GM18858 (cell line): ENCODE measurements at regions not wholly inside any gene's neighbourhood (a gene's known extent, or its start where the extent isn't known, plus 50 kb on each side); places are given as distances from the start of the nearest gene placed in this dataset.
"Not testable (repeated sequence)": the region's sequence is repeated elsewhere in the genome, so short reads cannot be mapped to it uniquely, and the experiment has no call there.

Experiments
- ATAC-seq: cut with Tn5 transposase; IDR thresholded peaks from one replicate; pipeline ENCODE4 v1.9.1; 2021; ENCODE audit not compliant: unreplicated experiment

GRCh38 chr18:34461266-34461665, 236.6 kb upstream of the NOL4 start:
- no peak for ATAC-seq

GRCh38 chr18:34467058-34467457, 242.3 kb upstream of the NOL4 start:
- peak; percentile 84 for ATAC-seq

GRCh38 chr18:34480162-34480700, 229.9 kb upstream of the DTNA start:
- no peak for ATAC-seq

- no peak for ATAC-seq
Measured at GRCh38 chr18:34482204-34482603, 227.9 kb upstream of the DTNA start.

GRCh38 chr18:34483198-34483597, 226.9 kb upstream of the DTNA start:
- ATAC-seq, result no peak

GRCh38 chr18:34491719-34492118, 218.4 kb upstream of the DTNA start:
- no peak for ATAC-seq

GRCh38 chr18:34492652-34493051, 217.4 kb upstream of the DTNA start:
- no peak for ATAC-seq

GRCh38 chr18:34493099-34493544, 217.0 kb upstream of the DTNA start:
- peak; percentile 41 for ATAC-seq

- peak; percentile 57 for ATAC-seq
Measured at GRCh38 chr18:34493566-34494358, 216.3 kb upstream of the DTNA start.

GRCh38 chr18:34494359-34494696, 215.8 kb upstream of the DTNA start:
- no peak for ATAC-seq

- no peak for ATAC-seq
Measured at GRCh38 chr18:34495506-34495905, 214.6 kb upstream of the DTNA start.

- ATAC-seq, result no peak
Measured at GRCh38 chr18:34501553-34501952, 208.5 kb upstream of the DTNA start.

- ATAC-seq, result no peak
Measured at GRCh38 chr18:34506198-34506597, 203.9 kb upstream of the DTNA start.

GRCh38 chr18:34509163-34509562, 200.9 kb upstream of the DTNA start:
- no peak for ATAC-seq

GRCh38 chr18:34509879-34510586, 200.1 kb upstream of the DTNA start:
- no peak for ATAC-seq

GRCh38 chr18:34510926-34511325, 199.2 kb upstream of the DTNA start:
- ATAC-seq, result no peak

- no peak for ATAC-seq
Measured at GRCh38 chr18:34511435-34511834, 198.7 kb upstream of the DTNA start.

GRCh38 chr18:34511879-34512278, 198.2 kb upstream of the DTNA start:
- ATAC-seq, result no peak

GRCh38 chr18:34514238-34514637, 195.9 kb upstream of the DTNA start:
- no peak for ATAC-seq

GRCh38 chr18:34514957-34515356, 195.1 kb upstream of the DTNA start:
- no peak for ATAC-seq

- ATAC-seq, result not testable (repeated sequence)
Measured at GRCh38 chr18:34516355-34516754, 193.7 kb upstream of the DTNA start.

- ATAC-seq, result not testable (repeated sequence)
Measured at GRCh38 chr18:34516996-34517395, 193.1 kb upstream of the DTNA start.
